IMR-90 (cell line): ENCODE measurements at regions not wholly inside any gene's neighbourhood (a gene's known extent, or its start where the extent isn't known, plus 50 kb on each side); places are given as distances from the start of the nearest gene placed in this dataset.

ENCODE experiments used
- FOS ChIP-seq: fragments of 150-350 bp; IDR thresholded peaks from 2 replicates; pipeline ENCODE4 v1.6.1; 2016; ENCODE audit warnings: low read depth, low read length
- MAFK ChIP-seq: IDR thresholded peaks from 2 replicates; pipeline ENCODE4 v1.6.1; 2012; ENCODE audit warnings: low read depth, low read length, improper control_type of control experiment
- NFE2L2 ChIP-seq: fragments of 150-350 bp; IDR thresholded peaks from 2 replicates; pipeline ENCODE4 v1.6.1; 2016; ENCODE audit warnings: low read depth, mild to moderate bottlenecking, low read length
- POLR2A ChIP-seq: IDR thresholded peaks from 2 replicates; pipeline ENCODE4 v1.6.1; 2012; ENCODE audit warnings: mild to moderate bottlenecking, low read depth, low read length
- TF ChIP-seq, protein P1 (sequence below): fragments of 150-350 bp; IDR thresholded peaks from 2 replicates; pipeline ENCODE4 v1.6.1; 2016; ENCODE audit warnings: low read depth, mild to moderate bottlenecking, low read length, moderate library complexity, borderline replicate concordance

DNA sequence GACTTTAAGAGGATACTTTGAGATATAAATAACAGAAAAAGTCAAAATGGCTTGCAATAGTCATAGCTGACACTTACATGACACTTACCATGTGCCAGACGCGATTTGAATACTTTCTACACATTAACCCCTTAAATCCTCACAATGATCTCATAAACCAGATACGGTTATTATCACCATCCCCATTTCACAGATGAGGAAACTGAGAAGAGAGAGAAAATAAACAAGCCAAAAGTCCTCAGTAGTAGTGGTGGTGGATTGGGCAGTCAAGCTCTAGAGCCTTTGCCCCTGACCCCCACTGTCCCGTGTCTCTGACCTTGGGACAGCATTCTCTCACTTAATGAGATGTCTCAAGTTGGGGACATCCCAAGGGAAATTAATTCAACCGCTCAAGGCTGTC, 105.2 kb upstream of the TAF1B start (continued):
- TF ChIP-seq, protein P1, sequence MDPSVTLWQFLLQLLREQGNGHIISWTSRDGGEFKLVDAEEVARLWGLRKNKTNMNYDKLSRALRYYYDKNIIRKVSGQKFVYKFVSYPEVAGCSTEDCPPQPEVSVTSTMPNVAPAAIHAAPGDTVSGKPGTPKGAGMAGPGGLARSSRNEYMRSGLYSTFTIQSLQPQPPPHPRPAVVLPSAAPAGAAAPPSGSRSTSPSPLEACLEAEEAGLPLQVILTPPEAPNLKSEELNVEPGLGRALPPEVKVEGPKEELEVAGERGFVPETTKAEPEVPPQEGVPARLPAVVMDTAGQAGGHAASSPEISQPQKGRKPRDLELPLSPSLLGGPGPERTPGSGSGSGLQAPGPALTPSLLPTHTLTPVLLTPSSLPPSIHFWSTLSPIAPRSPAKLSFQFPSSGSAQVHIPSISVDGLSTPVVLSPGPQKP, result no peak
- TF ChIP-seq NFE2L2, result no peak
- TF ChIP-seq POLR2A, result no peak
- no peak for TF ChIP-seq MAFK
- TF ChIP-seq FOS, result no peak
